ENCODE measurements at regions not wholly inside any gene's neighbourhood (a gene's known extent, or its start where the extent isn't known, plus 50 kb on each side); places are given as distances from the start of the nearest gene placed in this dataset.

- Histone ChIP-seq H3K4me3 (no peak overlapping the region), H3K9me3 (no peaks in the 10 kb centered on the region), H3K4me1 (peaks cover 0 to 8% (median 0%) of the 10 kb centered on the region in 9 donors), H3K27me3 (peaks cover 0 to under 1% (median 0%) of the 10 kb centered on the region in 7 donors), H3K27ac (no peak overlapping the region), H3K36me3 (no peaks in the 10 kb centered on the region)
- DNase-seq (no peak), ATAC-seq (no peak)
- TF ChIP-seq CTCF (IDR thresholded peaks at IDR 0.05), result no peak
- 67 to 83% methylated on average over 3 of the region's 3 CpGs for WGBS, 2 donors
- intact Hi-C loops (cut with DNase I), result no loop called here
Observed at GRCh38 chr18:26723981-26724380, 141.5 kb downstream of the AQP4 start.

GRCh38 chr18:26722565-26722931 is 143.0 kb downstream of the AQP4 start:
- H3K27me3 ChIP-seq, result no peaks in the 10 kb centered on the region
- intact Hi-C loops (cut with DNase I), result no loop called here
- no peak overlapping the region for H3K4me3 ChIP-seq
- peaks cover 0 to 8% (median 0%) of the 10 kb centered on the region in 9 donors for H3K4me1 ChIP-seq
- no peak overlapping the region for H3K27ac ChIP-seq
- DNase-seq, result no peak
- no peaks in the 10 kb centered on the region for H3K9me3 ChIP-seq
- WGBS, 2 donors, result 81 to 90% methylated on average over 2 of the region's 2 CpGs
- TF ChIP-seq CTCF (IDR thresholded peaks at IDR 0.05), result no peak
- no peak for ATAC-seq
- no peaks in the 10 kb centered on the region for H3K36me3 ChIP-seq

GRCh38 chr18:26721854-26722564 is 143.5 kb downstream of the AQP4 start:
- no peak for DNase-seq
- WGBS, 2 donors, result 82 to 83% methylated on average over 9 of the region's 9 CpGs
- no peak for TF ChIP-seq CTCF (IDR thresholded peaks at IDR 0.05)

GRCh38 chr18:26719896-26720295 is 145.6 kb downstream of the AQP4 start:
- Histone ChIP-seq H3K4me1 (peaks cover 0 to 8% (median 0%) of the 10 kb centered on the region in 9 donors), H3K36me3 (no peaks in the 10 kb centered on the region), H3K4me3 (no peak overlapping the region), H3K27me3 (peaks cover 0 to 7% (median 0%) of the 10 kb centered on the region in 7 donors), H3K9me3 (no peaks in the 10 kb centered on the region), H3K27ac (no peak overlapping the region)
- no peak for ATAC-seq
- TF ChIP-seq CTCF (IDR thresholded peaks at IDR 0.05), result no peak
- intact Hi-C loops (cut with DNase I), result no loop called here
- 73 to 75% methylated on average over 1 of the region's 1 CpG for WGBS, 2 donors
- no peak for DNase-seq

More at GRCh38 chr18:26721854-26722564, 143.5 kb downstream of the AQP4 start:
- Histone ChIP-seq H3K4me1 (peaks cover 0 to 8% (median 0%) of the 10 kb centered on the region in 9 donors), H3K27ac (no peak overlapping the region), H3K9me3 (no peaks in the 10 kb centered on the region), H3K27me3 (no peaks in the 10 kb centered on the region), H3K36me3 (no peaks in the 10 kb centered on the region), H3K4me3 (no peak overlapping the region)
- ATAC-seq, result no peak
- intact Hi-C loops (cut with DNase I), result no loop called here
